ENCODE measurements at regions not wholly inside any gene's neighbourhood (a gene's known extent, or its start where the extent isn't known, plus 50 kb on each side); places are given as distances from the start of the nearest gene placed in this dataset.

DNA sequence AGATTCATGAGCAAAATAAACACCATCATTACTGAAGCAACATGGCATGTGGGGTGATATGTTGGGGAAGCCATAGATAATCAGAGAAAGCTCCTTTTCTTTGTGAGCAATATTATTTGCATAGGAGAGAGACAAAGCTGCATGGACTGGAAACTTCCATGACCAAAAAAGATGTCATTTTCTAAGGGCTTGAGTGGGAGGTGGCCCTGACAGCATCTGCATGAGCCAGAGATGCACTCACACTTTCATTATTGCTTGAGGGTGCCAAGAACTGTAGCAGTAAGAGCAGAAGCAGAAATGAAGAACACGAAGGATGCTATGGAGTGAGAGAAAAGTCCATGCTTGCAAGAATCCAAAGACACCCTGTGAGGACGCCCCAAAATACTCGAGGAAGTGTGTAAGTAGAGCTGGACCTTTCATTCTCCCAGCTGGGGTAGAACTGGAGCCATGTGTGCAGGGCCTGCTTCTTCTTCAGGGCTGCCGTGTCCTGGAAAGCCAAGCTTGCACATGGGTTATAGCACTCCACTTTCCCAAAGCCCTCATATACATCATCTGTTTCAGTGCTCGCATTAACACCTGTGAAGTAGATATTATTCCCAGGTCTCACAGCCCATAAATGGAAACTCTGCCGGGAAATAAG is 851.2 kb downstream of the DHX35 start (continued):
- TF ChIP-seq, protein P1, sequence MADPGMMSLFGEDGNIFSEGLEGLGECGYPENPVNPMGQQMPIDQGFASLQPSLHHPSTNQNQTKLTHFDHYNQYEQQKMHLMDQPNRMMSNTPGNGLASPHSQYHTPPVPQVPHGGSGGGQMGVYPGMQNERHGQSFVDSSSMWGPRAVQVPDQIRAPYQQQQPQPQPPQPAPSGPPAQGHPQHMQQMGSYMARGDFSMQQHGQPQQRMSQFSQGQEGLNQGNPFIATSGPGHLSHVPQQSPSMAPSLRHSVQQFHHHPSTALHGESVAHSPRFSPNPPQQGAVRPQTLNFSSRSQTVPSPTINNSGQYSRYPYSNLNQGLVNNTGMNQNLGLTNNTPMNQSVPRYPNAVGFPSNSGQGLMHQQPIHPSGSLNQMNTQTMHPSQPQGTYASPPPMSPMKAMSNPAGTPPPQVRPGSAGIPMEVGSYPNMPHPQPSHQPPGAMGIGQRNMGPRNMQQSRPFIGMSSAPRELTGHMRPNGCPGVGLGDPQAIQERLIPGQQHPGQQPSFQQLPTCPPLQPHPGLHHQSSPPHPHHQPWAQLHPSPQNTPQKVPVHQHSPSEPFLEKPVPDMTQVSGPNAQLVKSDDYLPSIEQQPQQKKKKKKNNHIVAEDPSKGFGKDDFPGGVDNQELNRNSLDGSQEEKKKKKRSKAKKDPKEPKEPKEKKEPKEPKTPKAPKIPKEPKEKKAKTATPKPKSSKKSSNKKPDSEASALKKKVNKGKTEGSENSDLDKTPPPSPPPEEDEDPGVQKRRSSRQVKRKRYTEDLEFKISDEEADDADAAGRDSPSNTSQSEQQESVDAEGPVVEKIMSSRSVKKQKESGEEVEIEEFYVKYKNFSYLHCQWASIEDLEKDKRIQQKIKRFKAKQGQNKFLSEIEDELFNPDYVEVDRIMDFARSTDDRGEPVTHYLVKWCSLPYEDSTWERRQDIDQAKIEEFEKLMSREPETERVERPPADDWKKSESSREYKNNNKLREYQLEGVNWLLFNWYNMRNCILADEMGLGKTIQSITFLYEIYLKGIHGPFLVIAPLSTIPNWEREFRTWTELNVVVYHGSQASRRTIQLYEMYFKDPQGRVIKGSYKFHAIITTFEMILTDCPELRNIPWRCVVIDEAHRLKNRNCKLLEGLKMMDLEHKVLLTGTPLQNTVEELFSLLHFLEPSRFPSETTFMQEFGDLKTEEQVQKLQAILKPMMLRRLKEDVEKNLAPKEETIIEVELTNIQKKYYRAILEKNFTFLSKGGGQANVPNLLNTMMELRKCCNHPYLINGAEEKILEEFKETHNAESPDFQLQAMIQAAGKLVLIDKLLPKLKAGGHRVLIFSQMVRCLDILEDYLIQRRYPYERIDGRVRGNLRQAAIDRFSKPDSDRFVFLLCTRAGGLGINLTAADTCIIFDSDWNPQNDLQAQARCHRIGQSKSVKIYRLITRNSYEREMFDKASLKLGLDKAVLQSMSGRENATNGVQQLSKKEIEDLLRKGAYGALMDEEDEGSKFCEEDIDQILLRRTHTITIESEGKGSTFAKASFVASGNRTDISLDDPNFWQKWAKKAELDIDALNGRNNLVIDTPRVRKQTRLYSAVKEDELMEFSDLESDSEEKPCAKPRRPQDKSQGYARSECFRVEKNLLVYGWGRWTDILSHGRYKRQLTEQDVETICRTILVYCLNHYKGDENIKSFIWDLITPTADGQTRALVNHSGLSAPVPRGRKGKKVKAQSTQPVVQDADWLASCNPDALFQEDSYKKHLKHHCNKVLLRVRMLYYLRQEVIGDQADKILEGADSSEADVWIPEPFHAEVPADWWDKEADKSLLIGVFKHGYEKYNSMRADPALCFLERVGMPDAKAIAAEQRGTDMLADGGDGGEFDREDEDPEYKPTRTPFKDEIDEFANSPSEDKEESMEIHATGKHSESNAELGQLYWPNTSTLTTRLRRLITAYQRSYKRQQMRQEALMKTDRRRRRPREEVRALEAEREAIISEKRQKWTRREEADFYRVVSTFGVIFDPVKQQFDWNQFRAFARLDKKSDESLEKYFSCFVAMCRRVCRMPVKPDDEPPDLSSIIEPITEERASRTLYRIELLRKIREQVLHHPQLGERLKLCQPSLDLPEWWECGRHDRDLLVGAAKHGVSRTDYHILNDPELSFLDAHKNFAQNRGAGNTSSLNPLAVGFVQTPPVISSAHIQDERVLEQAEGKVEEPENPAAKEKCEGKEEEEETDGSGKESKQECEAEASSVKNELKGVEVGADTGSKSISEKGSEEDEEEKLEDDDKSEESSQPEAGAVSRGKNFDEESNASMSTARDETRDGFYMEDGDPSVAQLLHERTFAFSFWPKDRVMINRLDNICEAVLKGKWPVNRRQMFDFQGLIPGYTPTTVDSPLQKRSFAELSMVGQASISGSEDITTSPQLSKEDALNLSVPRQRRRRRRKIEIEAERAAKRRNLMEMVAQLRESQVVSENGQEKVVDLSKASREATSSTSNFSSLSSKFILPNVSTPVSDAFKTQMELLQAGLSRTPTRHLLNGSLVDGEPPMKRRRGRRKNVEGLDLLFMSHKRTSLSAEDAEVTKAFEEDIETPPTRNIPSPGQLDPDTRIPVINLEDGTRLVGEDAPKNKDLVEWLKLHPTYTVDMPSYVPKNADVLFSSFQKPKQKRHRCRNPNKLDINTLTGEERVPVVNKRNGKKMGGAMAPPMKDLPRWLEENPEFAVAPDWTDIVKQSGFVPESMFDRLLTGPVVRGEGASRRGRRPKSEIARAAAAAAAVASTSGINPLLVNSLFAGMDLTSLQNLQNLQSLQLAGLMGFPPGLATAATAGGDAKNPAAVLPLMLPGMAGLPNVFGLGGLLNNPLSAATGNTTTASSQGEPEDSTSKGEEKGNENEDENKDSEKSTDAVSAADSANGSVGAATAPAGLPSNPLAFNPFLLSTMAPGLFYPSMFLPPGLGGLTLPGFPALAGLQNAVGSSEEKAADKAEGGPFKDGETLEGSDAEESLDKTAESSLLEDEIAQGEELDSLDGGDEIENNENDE (IDR thresholded peaks at IDR 0.05; ENCODE audit: insufficient replicate concordance, low read length) = no peak
- TF ChIP-seq POLR2AphosphoS5 (IDR thresholded peaks at IDR 0.05; ENCODE audit: low read depth, low read length) = no peak
- no peak for TF ChIP-seq BACH1 (IDR thresholded peaks at IDR 0.05; ENCODE audit: low read length)
- TF ChIP-seq SIX5 (IDR thresholded peaks at IDR 0.05; ENCODE audit: low read depth, low read length) = no peak
- no peak for TF ChIP-seq GABPA (IDR thresholded peaks at IDR 0.05; ENCODE audit: borderline replicate concordance, insufficient read depth, low read length)
- TF ChIP-seq RAD21 (IDR thresholded peaks at IDR 0.05 in 1 of 2, conservative IDR thresholded peaks at IDR 0.05 in 1 of 2; ENCODE audit: low read depth in 2 of 2, low read length in 2 of 2) = no peak
- TF ChIP-seq KDM4A (IDR thresholded peaks at IDR 0.05; ENCODE audit: low read depth, low read length, severe bottlenecking) = no peak
- TF ChIP-seq SAP30 (IDR thresholded peaks at IDR 0.05; ENCODE audit: insufficient read depth, insufficient replicate concordance, low read length) = no peak
- no peak for TF ChIP-seq SP4 (IDR thresholded peaks at IDR 0.05; ENCODE audit: low read length)
- TF ChIP-seq SIRT6 (IDR thresholded peaks at IDR 0.05; ENCODE audit: low read length) = no peak
- no peak for TF ChIP-seq TEAD4 (IDR thresholded peaks at IDR 0.05; ENCODE audit: low read depth, low read length)
- TF ChIP-seq CBX8 (IDR thresholded peaks at IDR 0.05; ENCODE audit: borderline replicate concordance, low read depth, low read length) = no peak
